GM21825 (cell line): ENCODE measurements at regions not wholly inside any gene's neighbourhood (a gene's known extent, or its start where the extent isn't known, plus 50 kb on each side); places are given as distances from the start of the nearest gene placed in this dataset.

Experiments used
- ATAC-seq: cut with Tn5 transposase; IDR thresholded peaks from one replicate; pipeline ENCODE4 v1.9.1; 2021; ENCODE audit warnings: mild to moderate bottlenecking, moderate library complexity; ENCODE audit not compliant: unreplicated experiment

DNA sequence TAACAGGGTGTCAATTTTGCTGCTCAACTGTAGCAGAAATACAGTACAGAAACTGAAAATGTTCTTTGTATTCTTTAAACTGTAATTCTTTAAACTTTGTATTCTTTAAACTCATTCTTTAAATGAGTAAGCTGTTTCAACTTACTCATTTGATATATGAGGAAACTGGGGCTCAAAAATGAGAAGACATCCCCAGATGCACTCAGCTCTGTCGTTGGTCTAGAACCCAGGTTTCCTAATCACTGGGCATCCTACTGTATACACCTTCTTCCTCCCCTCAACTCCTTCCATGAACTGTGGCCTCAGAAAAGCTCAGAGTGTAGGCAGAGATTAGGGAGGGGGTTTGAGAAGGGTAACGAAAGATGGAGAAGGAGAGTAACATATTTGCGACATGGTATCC is 136.5 kb upstream of the MAST4 start:
- ATAC-seq: no peak

DNA sequence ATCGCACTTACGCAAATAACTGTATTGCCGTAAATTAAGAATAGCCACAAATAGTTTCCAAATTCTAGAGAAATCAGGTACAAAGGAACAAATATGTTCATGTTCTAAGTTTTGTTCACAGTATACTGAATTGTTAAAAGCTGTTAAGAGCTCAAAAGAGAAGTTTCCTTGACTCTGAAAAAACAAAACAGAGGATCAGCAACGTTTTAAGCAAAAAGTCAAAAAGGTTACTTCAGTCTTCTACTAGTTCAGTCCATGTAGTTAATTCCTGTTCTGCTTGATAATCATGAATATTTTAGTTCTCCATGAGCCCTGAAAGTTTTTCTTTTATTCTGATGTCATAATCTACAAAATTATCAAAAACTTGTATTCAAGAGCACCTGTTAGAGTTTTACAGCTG is 128.6 kb upstream of the MAST4 start:
- no peak for ATAC-seq

DNA sequence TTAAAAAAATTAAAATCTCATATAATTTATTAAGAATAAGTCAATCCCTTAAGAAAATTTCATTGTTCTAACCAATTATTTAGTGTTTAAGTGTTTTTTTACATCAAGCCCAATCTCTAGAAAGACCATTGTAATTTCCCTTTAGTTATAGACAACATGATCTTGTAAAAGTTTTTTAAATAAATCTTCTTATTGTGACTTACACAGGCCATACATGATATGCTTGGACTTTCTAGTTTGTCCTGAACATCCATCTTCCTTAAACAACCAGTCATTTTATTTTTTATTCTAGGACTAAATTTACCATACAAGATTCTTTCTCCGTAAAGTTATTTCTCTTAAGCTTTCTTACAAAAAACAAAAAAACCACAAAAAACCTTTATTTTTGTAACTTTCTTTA is 126.5 kb upstream of the MAST4 start:
- no peak for ATAC-seq

DNA sequence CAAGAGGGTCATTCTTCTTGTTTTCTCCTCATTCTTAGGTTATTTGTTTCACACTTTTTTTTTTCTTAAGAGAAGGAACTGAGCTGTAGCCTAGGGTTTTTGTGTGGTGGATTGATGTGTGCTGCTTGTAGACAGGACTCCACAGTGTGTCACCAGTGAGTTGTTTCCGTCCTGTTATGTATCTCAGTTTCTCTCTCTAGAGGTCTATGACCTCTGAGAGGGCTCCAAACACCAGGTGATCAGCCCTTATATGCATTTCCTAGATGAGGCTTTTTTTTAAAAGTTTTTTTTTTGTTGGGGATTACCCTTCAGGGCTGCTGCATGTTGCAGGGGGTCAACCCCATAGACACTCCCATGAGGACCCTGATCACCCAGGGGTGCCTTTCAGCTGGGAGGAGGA is 124.2 kb upstream of the MAST4 start:
- ATAC-seq: no peak

DNA sequence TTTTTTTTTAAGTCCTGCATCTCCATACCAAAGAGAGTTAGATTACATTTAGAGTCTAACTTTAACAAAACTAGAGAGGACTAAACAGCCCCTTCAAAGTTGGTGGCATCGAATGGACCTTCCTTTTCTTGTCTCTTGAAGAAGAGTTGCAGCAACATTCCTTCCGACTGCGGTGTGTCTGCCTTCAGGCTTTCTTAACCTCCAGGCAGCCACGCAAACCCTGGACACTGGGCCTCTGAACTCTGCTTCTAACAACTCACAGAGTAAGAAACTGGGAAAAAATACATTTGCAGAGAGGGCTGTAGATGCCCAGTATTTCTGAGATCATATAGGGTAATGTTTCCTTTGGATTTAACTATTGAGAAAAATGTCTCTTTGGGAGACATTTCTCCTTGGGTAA is 120.5 kb upstream of the MAST4 start:
- no peak for ATAC-seq

DNA sequence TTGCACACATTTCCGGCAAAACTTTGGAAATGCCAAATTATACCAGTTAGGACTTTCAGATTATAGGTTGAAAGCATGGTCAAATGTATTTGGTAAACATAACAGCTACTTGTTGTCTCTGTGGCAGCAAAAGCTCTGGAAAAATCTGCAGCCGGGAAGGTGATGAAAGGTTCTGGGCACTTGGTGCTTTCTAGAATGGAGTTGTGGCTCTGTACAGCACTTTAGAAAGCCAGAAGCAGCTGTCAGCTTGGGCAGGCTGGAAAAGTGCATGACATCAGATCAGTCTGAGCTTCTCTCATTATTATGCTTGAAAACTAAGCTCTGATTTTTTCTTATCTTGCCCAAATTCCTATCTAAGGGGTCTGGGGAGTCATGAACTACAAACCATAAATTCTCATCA is 118.6 kb upstream of the MAST4 start:
- no peak for ATAC-seq

DNA sequence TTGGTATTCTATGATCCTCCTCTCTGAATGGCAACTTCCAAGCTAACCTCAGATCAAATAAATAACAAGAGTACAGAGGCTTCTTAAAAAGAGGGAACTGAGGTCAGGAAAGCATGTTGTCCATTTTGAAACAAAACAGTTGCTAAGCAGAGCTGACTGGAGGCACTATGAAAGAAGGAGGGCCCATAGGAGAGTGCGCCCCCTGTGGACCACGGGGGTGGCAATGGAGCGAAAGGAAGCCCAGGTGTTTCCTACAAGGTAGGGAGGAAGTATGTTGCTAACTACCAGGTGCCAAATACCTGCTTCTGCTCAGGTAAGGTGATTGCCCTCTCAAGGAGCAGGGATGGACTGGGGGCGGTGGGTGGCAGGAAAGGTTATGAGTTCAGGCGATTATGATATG is 101.8 kb upstream of the MAST4 start:
- no peak for ATAC-seq

DNA sequence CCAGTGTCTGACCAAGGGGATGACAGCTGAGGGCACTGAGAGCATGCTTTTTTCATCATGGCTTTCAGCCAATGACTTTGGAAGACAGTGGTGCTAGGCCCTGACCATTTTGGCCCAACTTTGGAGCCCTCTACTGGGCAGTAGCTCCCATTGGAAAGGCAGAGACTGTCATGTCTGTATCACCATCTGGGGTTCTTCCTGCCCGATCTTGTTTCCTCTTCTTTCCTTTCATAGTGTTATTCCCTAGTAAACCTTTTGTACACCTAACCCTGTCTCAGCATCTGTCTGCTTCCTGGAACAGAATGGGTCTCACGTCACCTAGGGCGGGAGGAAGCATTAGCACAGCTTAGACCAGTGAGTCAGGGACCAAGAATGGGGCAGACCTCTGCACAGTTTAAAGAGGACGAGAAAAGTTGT is 97.4 kb upstream of the MAST4 start:
- ATAC-seq: no peak

DNA sequence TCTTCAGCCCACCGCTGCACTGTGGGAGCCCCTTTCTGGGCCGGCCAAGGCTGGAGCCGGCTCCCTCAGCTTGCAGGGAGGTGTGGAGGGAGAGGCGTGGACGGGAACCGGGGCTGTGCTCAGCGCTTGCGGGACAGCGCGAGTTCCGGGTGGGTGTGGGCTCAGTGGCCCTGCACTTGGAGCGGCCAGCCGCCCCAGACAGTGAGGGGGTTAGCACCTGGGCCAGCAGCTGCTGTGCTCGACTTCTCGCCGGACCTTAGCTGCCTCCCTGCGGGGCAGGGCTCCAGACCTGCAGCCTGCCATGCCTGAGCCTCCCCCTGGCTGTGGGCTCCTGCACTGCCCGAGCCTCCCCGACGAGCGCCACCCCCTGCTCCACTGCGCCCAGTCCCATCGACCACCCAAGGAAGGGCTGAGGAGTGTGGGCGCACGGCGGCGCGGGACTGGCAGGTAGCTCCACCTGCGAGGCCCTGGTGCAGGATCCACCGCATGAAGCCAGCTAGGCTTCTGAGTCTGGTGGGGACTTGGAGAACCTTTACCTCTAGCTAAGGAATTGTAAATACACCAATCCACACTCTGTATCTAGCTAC is 92.9 kb upstream of the MAST4 start:
- ATAC-seq: no peak

DNA sequence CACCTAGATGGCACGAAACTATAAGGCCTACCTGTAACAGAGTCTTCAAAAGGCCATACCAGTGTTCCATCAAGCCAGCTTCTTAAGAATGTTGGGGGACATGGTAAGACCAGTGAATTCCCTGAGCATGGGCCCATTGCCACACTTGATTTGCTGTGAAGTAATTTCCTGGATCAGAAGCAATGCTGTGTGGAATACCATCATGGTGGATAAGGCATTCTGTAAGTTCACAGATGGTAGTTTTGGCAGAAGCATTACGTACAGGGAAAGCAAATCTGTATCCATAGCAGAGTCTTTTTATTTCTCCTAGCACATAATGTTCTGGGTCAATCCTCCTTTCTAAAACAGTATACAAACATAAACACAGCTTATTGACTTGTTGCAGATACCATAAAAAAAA is 89.1 kb upstream of the MAST4 start:
- no peak for ATAC-seq

DNA sequence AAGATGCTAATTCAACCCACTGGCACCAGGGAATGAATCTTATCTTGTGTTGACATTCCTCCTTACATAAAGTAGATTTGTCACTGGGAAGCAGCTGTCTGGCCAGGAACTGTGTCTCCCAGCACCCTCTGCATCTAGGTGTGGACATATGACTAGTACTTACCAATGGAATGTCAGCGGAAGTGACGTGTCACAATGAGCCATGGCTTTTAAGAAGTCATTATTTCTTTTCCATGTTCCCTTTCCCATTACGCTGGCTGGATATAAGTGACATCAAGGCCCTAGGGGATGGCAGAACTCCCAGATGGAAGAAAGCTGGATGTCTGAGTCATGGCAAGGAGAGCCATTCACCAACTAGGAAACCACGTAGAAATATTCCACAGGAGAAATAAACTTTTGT is 84.7 kb upstream of the MAST4 start:
- no peak for ATAC-seq

DNA sequence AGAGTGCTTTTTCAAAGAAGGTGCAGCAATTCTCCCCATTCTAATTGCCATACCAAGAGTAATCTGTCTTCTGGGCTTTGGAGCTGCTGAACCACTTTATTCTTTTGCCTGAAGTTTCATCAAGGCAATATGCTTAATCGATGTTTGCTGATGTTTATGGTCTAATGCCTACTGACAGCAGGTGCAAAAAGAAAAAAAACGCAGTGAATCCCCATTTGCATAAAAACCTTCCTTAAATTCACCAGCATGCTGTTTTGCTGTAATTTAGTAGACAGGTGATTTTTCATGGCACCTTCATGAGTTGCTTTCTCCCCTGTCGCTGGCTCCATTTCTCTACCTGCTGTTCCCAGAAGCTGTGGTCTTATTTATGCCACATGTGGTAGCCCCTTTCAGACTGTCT is 83.1 kb upstream of the MAST4 start:
- ATAC-seq: no peak

DNA sequence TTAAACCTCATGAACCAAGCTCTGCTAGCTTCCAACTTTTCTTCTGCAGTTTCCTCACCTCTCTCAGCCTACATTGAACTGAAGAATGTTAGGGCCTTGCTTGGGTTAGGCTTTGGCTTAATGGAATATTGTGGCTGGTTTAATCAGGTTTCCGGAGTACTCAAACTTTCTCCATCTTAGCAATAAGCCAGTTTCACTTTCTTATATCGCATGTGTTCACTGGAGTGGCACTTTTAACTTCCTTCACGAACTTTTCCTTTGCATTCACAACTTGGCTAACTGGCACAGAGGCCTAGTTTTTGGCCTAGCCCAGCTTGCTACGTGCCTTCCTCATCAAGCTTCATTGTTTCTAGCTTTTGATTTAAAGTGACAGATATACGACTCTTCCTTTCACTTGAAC is 81.0 kb upstream of the MAST4 start:
- ATAC-seq: no peak

DNA sequence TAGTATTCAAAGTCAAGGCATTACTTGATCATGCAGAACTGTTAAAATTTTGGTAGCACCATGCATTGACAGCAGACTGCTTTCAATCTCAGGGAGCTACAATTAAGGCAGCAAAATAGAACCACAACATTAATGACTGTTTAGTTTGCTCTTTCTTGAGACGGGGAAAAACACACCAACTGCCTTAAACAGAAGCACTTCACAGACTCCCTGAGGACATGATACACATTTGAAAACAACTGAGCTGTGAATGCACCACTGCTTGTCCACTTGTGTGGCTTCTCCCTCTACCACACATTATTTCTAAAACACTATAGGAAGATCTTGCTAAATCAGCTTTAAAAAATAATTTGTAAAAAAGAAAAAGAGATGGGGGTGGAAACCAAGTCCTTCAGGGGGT is 79.6 kb upstream of the MAST4 start:
- ATAC-seq: no peak

DNA sequence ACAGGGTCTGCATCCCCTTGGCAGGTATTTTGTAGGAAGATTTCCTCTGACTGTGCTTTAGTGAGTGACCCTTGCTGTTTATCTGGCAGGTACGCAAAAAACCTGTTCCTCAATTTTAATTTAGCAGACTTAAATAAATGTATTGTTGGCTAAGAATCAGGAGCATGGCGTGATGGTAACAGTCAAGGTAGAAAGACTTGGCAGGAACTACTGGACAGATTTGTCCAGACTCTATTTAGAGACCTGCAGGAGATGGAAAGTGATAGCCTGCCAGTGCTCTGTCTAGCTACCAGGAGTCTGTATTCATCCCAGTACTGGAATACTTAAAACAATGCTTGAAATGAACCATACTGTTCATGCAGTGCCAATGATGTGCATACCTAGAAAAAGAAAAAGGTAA is 78.8 kb upstream of the MAST4 start:
- no peak for ATAC-seq

DNA sequence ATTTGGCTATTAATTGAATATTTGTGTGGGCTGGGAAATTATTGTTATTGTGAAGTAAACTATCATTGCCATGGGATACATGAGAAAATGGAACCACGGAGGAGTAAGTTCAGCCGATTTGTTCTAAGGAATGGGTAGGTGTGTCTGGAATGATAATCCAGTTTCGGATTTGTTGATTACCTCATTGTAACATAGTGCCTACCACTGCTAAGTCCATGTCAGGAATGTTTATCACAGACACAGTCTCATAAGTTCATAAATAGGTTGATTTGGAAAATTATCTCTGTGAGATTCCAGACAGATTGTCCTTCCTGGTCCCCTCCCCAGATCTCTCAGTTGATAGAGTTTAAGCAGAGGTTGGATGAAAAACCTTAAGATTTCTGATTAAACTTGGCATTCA is 78.1 kb upstream of the MAST4 start:
- no peak for ATAC-seq

DNA sequence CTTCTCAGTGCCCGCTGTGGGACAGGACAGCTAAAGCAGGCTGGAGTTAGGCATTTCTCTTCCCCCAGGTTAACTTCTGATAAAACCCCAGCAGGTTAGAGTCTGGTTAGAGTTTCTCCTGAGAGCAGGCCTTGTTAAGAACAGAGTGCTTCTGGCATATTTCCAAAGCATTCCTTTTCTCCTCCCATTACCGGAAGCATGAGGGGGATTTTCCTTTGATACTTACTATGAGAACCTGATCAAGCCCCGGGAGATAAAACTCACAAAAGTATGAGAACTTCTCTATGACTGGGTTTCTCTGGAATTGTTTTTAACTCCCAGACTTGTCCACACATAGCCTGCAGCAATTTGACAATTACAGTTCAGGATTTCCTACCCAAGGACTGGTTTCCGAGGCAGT is 77.4 kb upstream of the MAST4 start:
- ATAC-seq: no peak

DNA sequence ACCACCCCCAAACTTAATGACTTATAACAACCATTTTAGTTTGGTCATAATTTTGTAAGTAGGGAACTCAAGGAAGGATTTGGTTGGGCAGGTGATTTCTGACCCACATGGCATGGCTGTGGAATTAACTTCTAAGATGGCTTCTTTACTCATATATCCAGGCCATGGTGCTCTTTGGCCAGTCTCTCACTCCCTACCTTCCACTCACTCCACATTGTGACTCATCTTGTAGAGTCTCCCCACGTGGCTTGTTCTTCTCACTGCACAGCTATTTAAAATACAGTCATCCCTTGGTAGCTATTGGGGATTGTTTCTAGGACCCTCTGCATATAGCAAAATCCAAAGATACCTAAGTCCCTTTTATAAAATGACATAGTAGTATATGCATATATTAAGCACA is 76.6 kb upstream of the MAST4 start:
- no peak for ATAC-seq

DNA sequence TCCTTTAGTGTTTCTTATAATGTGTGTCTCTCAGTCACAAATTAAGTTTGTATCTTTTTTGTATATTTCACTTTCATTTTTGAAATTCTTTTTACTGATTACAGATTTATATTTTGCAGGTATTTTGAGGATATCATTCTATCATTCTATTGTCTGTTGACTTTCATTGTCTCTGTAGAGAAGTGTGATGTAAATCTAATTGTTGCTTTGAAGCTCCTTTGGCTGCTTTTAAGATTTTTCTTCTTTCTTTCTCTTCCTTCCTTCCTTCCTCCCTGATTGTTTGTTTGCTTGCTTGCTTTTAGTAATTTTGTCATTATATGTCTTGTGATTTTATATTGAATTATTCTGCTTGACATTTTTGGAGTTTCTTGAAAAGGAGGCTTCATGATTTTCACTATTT is 75.3 kb upstream of the MAST4 start:
- no peak for ATAC-seq

DNA sequence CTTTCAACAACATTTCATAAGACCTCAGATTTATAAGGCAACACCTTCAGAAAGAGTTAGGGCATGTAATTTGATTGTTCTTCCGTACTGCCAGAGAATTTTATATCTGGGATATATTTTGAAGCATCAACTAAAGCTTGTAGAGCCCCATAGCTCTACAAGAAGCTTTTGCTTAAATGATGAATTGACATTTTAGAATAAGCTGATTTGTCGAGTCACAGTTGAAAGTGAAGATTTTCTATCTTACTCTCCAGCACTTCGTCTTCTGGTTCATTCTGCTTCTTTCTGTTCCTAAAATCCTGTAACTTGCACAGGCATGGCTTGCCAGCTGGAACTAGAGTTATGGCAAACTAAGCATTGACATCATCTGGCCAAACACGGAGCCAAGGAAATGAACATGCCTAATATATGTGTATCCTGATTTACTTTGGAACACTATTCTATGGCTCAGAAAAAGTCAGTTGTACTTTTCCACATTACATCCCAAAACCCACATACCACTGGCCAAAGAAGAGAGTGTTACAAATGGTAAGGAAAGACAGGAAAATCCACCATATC is 68.6 kb upstream of the MAST4 start:
- ATAC-seq: no peak

DNA sequence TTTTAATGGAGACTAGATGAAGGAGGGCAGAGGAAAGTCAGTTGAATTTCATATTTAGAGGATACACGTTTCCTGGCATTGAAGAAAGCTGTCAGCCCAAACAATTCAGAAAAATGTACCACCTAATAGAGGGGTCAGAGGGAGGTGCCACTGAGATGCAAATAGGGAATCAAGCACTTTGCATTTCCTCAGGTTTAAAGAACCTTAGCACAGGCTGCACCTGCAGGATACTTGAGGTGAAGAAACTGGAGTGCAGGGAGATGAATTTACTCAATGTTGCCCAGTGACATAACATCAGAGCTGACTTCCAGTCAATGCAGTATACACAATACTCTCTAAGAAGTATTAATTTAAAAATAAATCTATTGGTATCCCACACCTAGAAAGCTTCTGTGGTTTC is 67.0 kb upstream of the MAST4 start:
- no peak for ATAC-seq

DNA sequence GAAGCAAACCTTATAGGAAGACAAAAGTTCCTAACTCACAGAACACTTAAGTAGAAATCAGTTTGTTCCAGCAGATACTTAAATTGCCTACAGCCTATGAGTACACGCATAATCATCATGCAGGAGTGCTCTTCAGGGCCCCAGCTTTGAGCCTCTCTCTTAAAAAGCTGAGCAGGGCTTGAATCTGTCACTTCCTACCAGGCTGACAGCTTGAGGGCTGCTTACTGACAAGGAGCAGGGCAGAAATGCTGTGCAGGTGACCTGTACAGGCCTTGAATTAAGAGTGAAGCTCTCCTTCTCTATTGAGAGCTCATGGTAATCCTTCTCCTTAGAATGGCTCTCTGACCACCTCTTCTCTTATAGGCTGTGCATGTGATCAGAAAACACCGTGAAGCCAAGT is 66.5 kb upstream of the MAST4 start:
- ATAC-seq: no peak

DNA sequence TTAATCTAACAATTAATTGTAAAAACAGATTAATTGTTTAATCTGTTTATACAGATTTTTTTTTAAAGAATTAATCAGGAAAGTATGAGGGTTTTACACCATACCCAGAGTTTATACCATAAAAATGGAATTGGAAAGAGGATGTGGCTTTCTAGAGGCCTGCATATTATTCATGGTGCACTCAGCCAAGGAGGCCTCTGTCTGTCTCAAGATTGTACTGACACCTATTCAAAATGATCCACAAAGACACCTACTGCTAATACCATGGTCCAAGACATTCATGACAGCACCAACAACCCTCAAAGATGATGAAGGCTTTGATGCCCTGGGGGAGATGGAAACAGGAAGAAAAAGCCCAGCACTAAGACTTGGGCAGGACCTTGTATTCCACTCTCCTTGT is 58.1 kb upstream of the MAST4 start:
- no peak for ATAC-seq

DNA sequence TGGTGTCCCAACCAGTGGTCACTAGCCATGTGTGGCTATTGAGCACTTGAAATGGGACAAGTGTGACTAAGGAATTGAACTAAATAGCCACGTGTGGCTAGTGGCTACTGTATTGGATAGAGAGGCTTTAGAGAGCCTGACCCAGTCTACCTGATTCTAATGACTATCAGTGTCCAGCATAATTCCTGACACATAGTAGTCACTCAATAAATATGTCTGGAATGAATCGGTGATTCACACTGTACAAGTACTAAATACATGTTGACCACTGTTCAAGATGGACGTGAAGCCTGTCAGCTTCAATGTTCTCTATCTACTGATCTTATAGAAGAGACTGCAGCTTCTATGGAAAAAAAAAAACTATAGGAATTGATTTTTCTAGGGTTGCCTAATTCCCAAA is 57.7 kb upstream of the MAST4 start:
- ATAC-seq: no peak
